ENCODE measurements at regions not wholly inside any gene's neighbourhood (a gene's known extent, or its start where the extent isn't known, plus 50 kb on each side); places are given as distances from the start of the nearest gene placed in this dataset.

GRCh38 chr5:36418152-36418979, 116.7 kb upstream of the RANBP3L start:
- TF ChIP-seq POLR2A (IDR thresholded peaks at IDR 0.05): no peak
- TF ChIP-seq CTCF (IDR thresholded peaks at IDR 0.05): no peak
- TF ChIP-seq EP300 (IDR thresholded peaks at IDR 0.05): no peak

Measured in tibial nerve (tissue), 4 donors.